H1 (cell line): ENCODE measurements at regions not wholly inside any gene's neighbourhood (a gene's known extent, or its start where the extent isn't known, plus 50 kb on each side); places are given as distances from the start of the nearest gene placed in this dataset.

Experiments
- EGR1 ChIP-seq: IDR thresholded peaks from 2 replicates; pipeline ENCODE4 v1.6.1; 2011; ENCODE audit warnings: low read depth, low read length, borderline replicate concordance
- GTF2F1 ChIP-seq: IDR thresholded peaks from 2 replicates; pipeline ENCODE4 v1.6.1; 2012; ENCODE audit warnings: low read depth, low read length, improper control_type of control experiment, borderline replicate concordance
- NRF1 ChIP-seq: IDR thresholded peaks from 2 replicates; pipeline ENCODE4 v1.6.1; 2011; ENCODE audit warnings: mild to moderate bottlenecking, low read depth, low read length, improper control_type of control experiment
- POLR2AphosphoS5 ChIP-seq: IDR thresholded peaks from 2 replicates; pipeline ENCODE4 v1.6.1; 2011; ENCODE audit warnings: low read depth, low read length
- RFX5 ChIP-seq: IDR thresholded peaks from 2 replicates; pipeline ENCODE4 v1.6.1; 2011; ENCODE audit warnings: low read depth, low read length, improper control_type of control experiment, borderline replicate concordance
- SP2 ChIP-seq: IDR thresholded peaks from 2 replicates; pipeline ENCODE4 v1.6.1; 2012; ENCODE audit warnings: mild to moderate bottlenecking, low read length, inconsistent platforms
- TF ChIP-seq, protein P1 (sequence below), 3 experiments: IDR thresholded peaks; 1 replicate in 2 of 3; 2 replicates in 1 of 3; pipeline versions ENCODE4 v1.5.1 to v1.6.1; 2011; ENCODE audit warnings: low read length in 3 of 3, mild to moderate bottlenecking in 3 of 3, inconsistent platforms in 2 of 3, low read depth in 1 of 3, moderate library complexity in 1 of 3; ENCODE audit not compliant: insufficient read depth in 1 of 3; ENCODE audit errors: control extremely low read depth in 1 of 3
- TF ChIP-seq, protein P2 (sequence below): IDR thresholded peaks from 2 replicates; pipeline ENCODE4 v1.6.1; 2012; ENCODE audit warnings: inconsistent platforms

- TF ChIP-seq RFX5 (no peak), NRF1 (no peak), EGR1 (no peak), POLR2AphosphoS5 (no peak), SP2 (no peak), GTF2F1 (no peak)
- TF ChIP-seq, protein P1, sequence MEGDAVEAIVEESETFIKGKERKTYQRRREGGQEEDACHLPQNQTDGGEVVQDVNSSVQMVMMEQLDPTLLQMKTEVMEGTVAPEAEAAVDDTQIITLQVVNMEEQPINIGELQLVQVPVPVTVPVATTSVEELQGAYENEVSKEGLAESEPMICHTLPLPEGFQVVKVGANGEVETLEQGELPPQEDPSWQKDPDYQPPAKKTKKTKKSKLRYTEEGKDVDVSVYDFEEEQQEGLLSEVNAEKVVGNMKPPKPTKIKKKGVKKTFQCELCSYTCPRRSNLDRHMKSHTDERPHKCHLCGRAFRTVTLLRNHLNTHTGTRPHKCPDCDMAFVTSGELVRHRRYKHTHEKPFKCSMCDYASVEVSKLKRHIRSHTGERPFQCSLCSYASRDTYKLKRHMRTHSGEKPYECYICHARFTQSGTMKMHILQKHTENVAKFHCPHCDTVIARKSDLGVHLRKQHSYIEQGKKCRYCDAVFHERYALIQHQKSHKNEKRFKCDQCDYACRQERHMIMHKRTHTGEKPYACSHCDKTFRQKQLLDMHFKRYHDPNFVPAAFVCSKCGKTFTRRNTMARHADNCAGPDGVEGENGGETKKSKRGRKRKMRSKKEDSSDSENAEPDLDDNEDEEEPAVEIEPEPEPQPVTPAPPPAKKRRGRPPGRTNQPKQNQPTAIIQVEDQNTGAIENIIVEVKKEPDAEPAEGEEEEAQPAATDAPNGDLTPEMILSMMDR (IDR thresholded peaks at IDR 0.05; ENCODE audit: control extremely low read depth in 1 of 3, insufficient read depth in 1 of 3, low read depth in 1 of 3, low read length in 3 of 3), result no peak
- TF ChIP-seq, protein P2, sequence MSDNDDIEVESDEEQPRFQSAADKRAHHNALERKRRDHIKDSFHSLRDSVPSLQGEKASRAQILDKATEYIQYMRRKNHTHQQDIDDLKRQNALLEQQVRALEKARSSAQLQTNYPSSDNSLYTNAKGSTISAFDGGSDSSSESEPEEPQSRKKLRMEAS, result no peak
These were observed 477.1 kb downstream of the FAT4 start for GRCh38 chr4:125791896-125792295.
